ENCODE measurements at regions not wholly inside any gene's neighbourhood (a gene's known extent, or its start where the extent isn't known, plus 50 kb on each side); places are given as distances from the start of the nearest gene placed in this dataset.

GRCh38 chr3:146664403-146664802 is 59.3 kb upstream of the PLSCR5 start:
- Histone ChIP-seq H3K27me3 (ENCODE audit: insufficient read depth, low read depth, severe bottlenecking) (no peaks in the 10 kb centered on the region), H3K27ac (no peak overlapping the region), H3K36me3 (no peaks in the 10 kb centered on the region), H3K4me3 (ENCODE audit: low read depth, low read length) (no peak overlapping the region), H3K9me3 (ENCODE audit: severe bottlenecking) (peaks cover 3% of the 10 kb centered on the region)
- DNase-seq: no peak
- TF ChIP-seq, protein P1, sequence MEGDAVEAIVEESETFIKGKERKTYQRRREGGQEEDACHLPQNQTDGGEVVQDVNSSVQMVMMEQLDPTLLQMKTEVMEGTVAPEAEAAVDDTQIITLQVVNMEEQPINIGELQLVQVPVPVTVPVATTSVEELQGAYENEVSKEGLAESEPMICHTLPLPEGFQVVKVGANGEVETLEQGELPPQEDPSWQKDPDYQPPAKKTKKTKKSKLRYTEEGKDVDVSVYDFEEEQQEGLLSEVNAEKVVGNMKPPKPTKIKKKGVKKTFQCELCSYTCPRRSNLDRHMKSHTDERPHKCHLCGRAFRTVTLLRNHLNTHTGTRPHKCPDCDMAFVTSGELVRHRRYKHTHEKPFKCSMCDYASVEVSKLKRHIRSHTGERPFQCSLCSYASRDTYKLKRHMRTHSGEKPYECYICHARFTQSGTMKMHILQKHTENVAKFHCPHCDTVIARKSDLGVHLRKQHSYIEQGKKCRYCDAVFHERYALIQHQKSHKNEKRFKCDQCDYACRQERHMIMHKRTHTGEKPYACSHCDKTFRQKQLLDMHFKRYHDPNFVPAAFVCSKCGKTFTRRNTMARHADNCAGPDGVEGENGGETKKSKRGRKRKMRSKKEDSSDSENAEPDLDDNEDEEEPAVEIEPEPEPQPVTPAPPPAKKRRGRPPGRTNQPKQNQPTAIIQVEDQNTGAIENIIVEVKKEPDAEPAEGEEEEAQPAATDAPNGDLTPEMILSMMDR (IDR thresholded peaks at IDR 0.05; ENCODE audit: low read depth, low read length): no peak

DNA sequence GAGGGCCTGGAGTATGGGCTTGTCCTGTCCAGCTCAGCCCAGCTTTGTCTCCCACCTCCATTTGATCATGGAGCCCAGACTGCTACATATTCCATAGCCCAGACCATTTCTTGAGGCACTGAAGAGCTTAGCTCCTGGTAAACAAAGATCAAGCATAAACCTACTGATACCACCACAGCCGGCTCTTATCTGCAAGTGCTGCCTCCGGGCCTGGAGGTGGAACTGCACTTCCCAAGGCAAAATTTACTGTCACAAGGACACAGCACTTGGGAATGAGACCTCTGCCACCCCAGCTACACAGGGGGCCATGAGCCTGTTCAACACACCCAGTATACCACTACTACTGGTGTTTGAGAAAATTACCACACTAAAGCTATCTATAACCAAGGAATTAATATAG is 53.7 kb upstream of the PLSCR5 start:
- TF ChIP-seq, protein P1 (IDR thresholded peaks at IDR 0.05; ENCODE audit: low read depth, low read length): no peak
- no peak overlapping the region for H3K27ac ChIP-seq

GRCh38 chr3:146655333-146655996 is 50.3 kb upstream of the PLSCR5 start:
- H3K9me3 ChIP-seq (ENCODE audit: severe bottlenecking): no peaks in the 10 kb centered on the region
- H3K36me3 ChIP-seq: no peaks in the 10 kb centered on the region
- no peak overlapping the region for H3K27ac ChIP-seq
- TF ChIP-seq, protein P1 (IDR thresholded peaks at IDR 0.05; ENCODE audit: low read depth, low read length): no peak
- no peak overlapping the region for H3K4me3 ChIP-seq (ENCODE audit: low read depth, low read length)
- no peak for DNase-seq
- no peaks in the 10 kb centered on the region for H3K27me3 ChIP-seq (ENCODE audit: insufficient read depth, low read depth, severe bottlenecking)

More for the DNA sequence above, 53.7 kb upstream of the PLSCR5 start:
- H3K4me3 ChIP-seq (ENCODE audit: low read depth, low read length): no peak overlapping the region
- peaks cover 3% of the 10 kb centered on the region for H3K9me3 ChIP-seq (ENCODE audit: severe bottlenecking)
- DNase-seq: no peak
- no peaks in the 10 kb centered on the region for H3K27me3 ChIP-seq (ENCODE audit: insufficient read depth, low read depth, severe bottlenecking)
- H3K36me3 ChIP-seq: no peaks in the 10 kb centered on the region
